ENCODE measurements at regions not wholly inside any gene's neighbourhood (a gene's known extent, or its start where the extent isn't known, plus 50 kb on each side); places are given as distances from the start of the nearest gene placed in this dataset.

DNA sequence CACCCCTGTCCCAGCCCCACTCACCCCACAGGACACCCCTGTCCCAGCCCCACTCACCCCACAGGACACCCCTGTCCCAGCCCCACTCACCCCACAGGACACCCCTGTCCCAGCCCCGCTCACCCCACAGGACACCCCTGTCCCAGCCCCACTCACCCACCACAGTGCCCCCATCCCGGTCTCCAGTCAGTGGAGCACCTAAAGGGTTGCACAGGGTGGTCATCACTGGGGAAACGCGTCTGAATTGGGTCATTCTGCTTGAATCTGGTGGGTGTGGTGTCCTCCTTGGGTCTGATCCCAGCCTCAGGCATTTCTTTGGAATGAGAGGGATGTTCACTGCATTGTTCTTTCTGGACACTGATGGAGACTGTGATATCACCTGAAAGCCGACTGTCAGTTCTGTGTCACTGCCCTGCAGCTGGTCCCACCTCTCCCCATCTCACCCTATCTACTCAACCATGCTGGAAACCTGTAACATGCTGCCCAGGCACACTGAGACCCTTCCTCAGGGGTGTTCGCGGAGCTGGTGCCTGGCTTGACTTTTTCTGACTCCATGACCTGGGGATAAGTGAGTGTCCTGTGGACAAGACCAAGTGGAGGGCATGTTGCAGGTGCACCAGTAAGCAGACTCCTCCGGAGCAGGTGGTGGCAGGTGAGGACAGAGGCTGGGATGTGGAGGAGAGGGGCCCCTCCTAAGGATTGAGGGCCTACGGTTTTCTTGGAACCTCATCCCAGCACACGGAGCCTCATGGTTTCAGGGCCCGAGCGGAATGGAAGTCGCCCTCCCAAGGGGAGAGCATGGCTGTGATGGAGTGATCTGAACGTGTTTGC is 262.5 kb upstream of the PPP2R2D start:
- TF ChIP-seq, protein P1, sequence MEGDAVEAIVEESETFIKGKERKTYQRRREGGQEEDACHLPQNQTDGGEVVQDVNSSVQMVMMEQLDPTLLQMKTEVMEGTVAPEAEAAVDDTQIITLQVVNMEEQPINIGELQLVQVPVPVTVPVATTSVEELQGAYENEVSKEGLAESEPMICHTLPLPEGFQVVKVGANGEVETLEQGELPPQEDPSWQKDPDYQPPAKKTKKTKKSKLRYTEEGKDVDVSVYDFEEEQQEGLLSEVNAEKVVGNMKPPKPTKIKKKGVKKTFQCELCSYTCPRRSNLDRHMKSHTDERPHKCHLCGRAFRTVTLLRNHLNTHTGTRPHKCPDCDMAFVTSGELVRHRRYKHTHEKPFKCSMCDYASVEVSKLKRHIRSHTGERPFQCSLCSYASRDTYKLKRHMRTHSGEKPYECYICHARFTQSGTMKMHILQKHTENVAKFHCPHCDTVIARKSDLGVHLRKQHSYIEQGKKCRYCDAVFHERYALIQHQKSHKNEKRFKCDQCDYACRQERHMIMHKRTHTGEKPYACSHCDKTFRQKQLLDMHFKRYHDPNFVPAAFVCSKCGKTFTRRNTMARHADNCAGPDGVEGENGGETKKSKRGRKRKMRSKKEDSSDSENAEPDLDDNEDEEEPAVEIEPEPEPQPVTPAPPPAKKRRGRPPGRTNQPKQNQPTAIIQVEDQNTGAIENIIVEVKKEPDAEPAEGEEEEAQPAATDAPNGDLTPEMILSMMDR (IDR thresholded peaks at IDR 0.05) = no peak
- no peak for TF ChIP-seq POLR2AphosphoS5 (IDR thresholded peaks at IDR 0.05)

All from gastroesophageal sphincter (tissue), 3 donors.